ENCODE measurements at regions not wholly inside any gene's neighbourhood (a gene's known extent, or its start where the extent isn't known, plus 50 kb on each side); places are given as distances from the start of the nearest gene placed in this dataset.

GRCh38 chr4:177064116-177064515 is 245.6 kb upstream of the NEIL3 start:
- Histone ChIP-seq H3K9me3 (no peaks in the 10 kb centered on the region), H3K27me3 (no peaks in the 10 kb centered on the region), H3K4me3 (no peak overlapping the region), H3K27ac (no peak overlapping the region), H3K4me1 (no peaks in the 10 kb centered on the region), H3K36me3 (ENCODE audit: low read depth, missing control alignments) (no peaks in the 10 kb centered on the region)
- DNase-seq = no peak
- TF ChIP-seq, protein P1, sequence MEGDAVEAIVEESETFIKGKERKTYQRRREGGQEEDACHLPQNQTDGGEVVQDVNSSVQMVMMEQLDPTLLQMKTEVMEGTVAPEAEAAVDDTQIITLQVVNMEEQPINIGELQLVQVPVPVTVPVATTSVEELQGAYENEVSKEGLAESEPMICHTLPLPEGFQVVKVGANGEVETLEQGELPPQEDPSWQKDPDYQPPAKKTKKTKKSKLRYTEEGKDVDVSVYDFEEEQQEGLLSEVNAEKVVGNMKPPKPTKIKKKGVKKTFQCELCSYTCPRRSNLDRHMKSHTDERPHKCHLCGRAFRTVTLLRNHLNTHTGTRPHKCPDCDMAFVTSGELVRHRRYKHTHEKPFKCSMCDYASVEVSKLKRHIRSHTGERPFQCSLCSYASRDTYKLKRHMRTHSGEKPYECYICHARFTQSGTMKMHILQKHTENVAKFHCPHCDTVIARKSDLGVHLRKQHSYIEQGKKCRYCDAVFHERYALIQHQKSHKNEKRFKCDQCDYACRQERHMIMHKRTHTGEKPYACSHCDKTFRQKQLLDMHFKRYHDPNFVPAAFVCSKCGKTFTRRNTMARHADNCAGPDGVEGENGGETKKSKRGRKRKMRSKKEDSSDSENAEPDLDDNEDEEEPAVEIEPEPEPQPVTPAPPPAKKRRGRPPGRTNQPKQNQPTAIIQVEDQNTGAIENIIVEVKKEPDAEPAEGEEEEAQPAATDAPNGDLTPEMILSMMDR (IDR thresholded peaks at IDR 0.05) = no peak
- TF ChIP-seq POLR2A (IDR thresholded peaks at IDR 0.05) = no peak
- intact Hi-C loops (cut with DNase I; ENCODE audit: low total_unique reads) = no loop called here
- 84 to 88% methylated on average over 2 of the region's 2 CpGs for WGBS, 2 donors

- intact Hi-C loops (cut with DNase I; ENCODE audit: low total_unique reads) = no loop called here
These were observed 244.8 kb upstream of the NEIL3 start for GRCh38 chr4:177064729-177065394.

GRCh38 chr4:177066746-177067145 is 242.9 kb upstream of the NEIL3 start:
- Histone ChIP-seq H3K36me3 (ENCODE audit: low read depth, missing control alignments) (no peaks in the 10 kb centered on the region), H3K9me3 (no peaks in the 10 kb centered on the region), H3K4me1 (no peaks in the 10 kb centered on the region), H3K4me3 (no peak overlapping the region), H3K27ac (no peak overlapping the region), H3K27me3 (no peaks in the 10 kb centered on the region)
- DNase-seq = no peak
- TF ChIP-seq, protein P1 (IDR thresholded peaks at IDR 0.05) = no peak
- no peak for TF ChIP-seq POLR2A (IDR thresholded peaks at IDR 0.05)
- WGBS, 2 donors = 56 to 79% methylated on average over 1 of the region's 1 CpG
- intact Hi-C loops (cut with DNase I; ENCODE audit: low total_unique reads) = no loop called here

More at GRCh38 chr4:177064729-177065394, 244.8 kb upstream of the NEIL3 start:
- WGBS, 2 donors = 77 to 82% methylated on average over 5 of the region's 5 CpGs
- H3K4me3 ChIP-seq = no peak overlapping the region
- H3K36me3 ChIP-seq (ENCODE audit: low read depth, missing control alignments) = no peaks in the 10 kb centered on the region
- TF ChIP-seq, protein P1 (IDR thresholded peaks at IDR 0.05) = no peak
- TF ChIP-seq POLR2A (IDR thresholded peaks at IDR 0.05) = no peak
- no peaks in the 10 kb centered on the region for H3K9me3 ChIP-seq
- DNase-seq = no peak
- no peaks in the 10 kb centered on the region for H3K27me3 ChIP-seq
- H3K4me1 ChIP-seq = no peaks in the 10 kb centered on the region
- no peak overlapping the region for H3K27ac ChIP-seq

GRCh38 chr4:177070533-177071058 is 239.1 kb upstream of the NEIL3 start:
- WGBS, 2 donors = 61 to 81% methylated on average over 2 of the region's 2 CpGs
- no peaks in the 10 kb centered on the region for H3K4me1 ChIP-seq
- no peak for DNase-seq
- H3K4me3 ChIP-seq = no peak overlapping the region
- H3K36me3 ChIP-seq (ENCODE audit: low read depth, missing control alignments) = no peaks in the 10 kb centered on the region
- H3K9me3 ChIP-seq = no peaks in the 10 kb centered on the region
- TF ChIP-seq, protein P1 (IDR thresholded peaks at IDR 0.05) = no peak
- TF ChIP-seq POLR2A (IDR thresholded peaks at IDR 0.05) = no peak
- no peaks in the 10 kb centered on the region for H3K27me3 ChIP-seq
- intact Hi-C loops (cut with DNase I; ENCODE audit: low total_unique reads) = no loop called here
- no peak overlapping the region for H3K27ac ChIP-seq

Measured in testis (tissue), 2 donors.